ENCODE measurements at regions not wholly inside any gene's neighbourhood (a gene's known extent, or its start where the extent isn't known, plus 50 kb on each side); places are given as distances from the start of the nearest gene placed in this dataset.

GRCh38 chr1:110816945-110817344 is 56.0 kb upstream of the CD53 start:
- DNase-seq: no peak

- DNase-seq: no peak
Measured at GRCh38 chr1:110811529-110811928, 61.4 kb upstream of the CD53 start.

GRCh38 chr1:110800079-110800478 is 72.9 kb upstream of the CD53 start:
- DNase-seq: no peak

- no peak for DNase-seq
Measured at GRCh38 chr1:110798691-110799256, 74.2 kb upstream of the CD53 start.

GRCh38 chr1:110788673-110789072 is 84.3 kb upstream of the CD53 start:
- DNase-seq: no peak

GRCh38 chr1:110787328-110788071 is 85.4 kb upstream of the CD53 start:
- DNase-seq: peak; percentile 60

GRCh38 chr1:110786802-110787327 is 86.1 kb upstream of the CD53 start:
- no peak for DNase-seq

- no peak for DNase-seq
Measured at GRCh38 chr1:110785612-110786011, 87.3 kb upstream of the CD53 start.

GRCh38 chr1:110785055-110785454 is 87.9 kb upstream of the CD53 start:
- no peak for DNase-seq

- peak; percentile 77 for DNase-seq
Measured at GRCh38 chr1:110783292-110783918, 89.5 kb upstream of the CD53 start.

GRCh38 chr1:110781525-110781924 is 91.4 kb upstream of the CD53 start:
- DNase-seq: no peak

- DNase-seq: peak; percentile 80
Measured at GRCh38 chr1:110780600-110781484, 92.1 kb upstream of the CD53 start.

GRCh38 chr1:110779636-110780035 is 93.3 kb upstream of the CD53 start:
- no peak for DNase-seq

GRCh38 chr1:110778821-110779220 is 94.1 kb upstream of the CD53 start:
- DNase-seq: no peak

- no peak for DNase-seq
Measured at GRCh38 chr1:110777228-110777627, 95.7 kb upstream of the CD53 start.

- no peak for DNase-seq
Measured at GRCh38 chr1:110774398-110774797, 98.5 kb upstream of the CD53 start.

GRCh38 chr1:110773813-110774212 is 99.1 kb upstream of the KCNA3 start:
- DNase-seq: no peak

GRCh38 chr1:110771245-110772022 is 96.7 kb upstream of the KCNA3 start:
- no peak for DNase-seq

GRCh38 chr1:110770832-110771231 is 96.1 kb upstream of the KCNA3 start:
- no peak for DNase-seq

GRCh38 chr1:110768605-110769004 is 93.9 kb upstream of the KCNA3 start:
- DNase-seq: no peak

GRCh38 chr1:110766336-110766647 is 91.6 kb upstream of the KCNA3 start:
- DNase-seq: no peak

GRCh38 chr1:110765640-110766335 is 91.0 kb upstream of the KCNA3 start:
- peak; percentile 66 for DNase-seq
